ENCODE measurements at regions not wholly inside any gene's neighbourhood (a gene's known extent, or its start where the extent isn't known, plus 50 kb on each side); places are given as distances from the start of the nearest gene placed in this dataset.

- H3K27me3 ChIP-seq = no peaks in the 10 kb centered on the region
- H3K4me3 ChIP-seq = no peak overlapping the region
- H4K20me1 ChIP-seq (ENCODE audit: low read depth) = no peaks in the 10 kb centered on the region
- H3K4me2 ChIP-seq = no peak overlapping the region
- H3K4me3 Mint-ChIP-seq = no peak overlapping the region
- no peaks in the 10 kb centered on the region for H3F3A ChIP-seq (ENCODE audit: low read depth)
- TF ChIP-seq EZH2phosphoT487 (IDR thresholded peaks at IDR 0.05) = no peak
- TF ChIP-seq EZH2 (IDR thresholded peaks at IDR 0.05) = no peak
- TF ChIP-seq, protein P1, sequence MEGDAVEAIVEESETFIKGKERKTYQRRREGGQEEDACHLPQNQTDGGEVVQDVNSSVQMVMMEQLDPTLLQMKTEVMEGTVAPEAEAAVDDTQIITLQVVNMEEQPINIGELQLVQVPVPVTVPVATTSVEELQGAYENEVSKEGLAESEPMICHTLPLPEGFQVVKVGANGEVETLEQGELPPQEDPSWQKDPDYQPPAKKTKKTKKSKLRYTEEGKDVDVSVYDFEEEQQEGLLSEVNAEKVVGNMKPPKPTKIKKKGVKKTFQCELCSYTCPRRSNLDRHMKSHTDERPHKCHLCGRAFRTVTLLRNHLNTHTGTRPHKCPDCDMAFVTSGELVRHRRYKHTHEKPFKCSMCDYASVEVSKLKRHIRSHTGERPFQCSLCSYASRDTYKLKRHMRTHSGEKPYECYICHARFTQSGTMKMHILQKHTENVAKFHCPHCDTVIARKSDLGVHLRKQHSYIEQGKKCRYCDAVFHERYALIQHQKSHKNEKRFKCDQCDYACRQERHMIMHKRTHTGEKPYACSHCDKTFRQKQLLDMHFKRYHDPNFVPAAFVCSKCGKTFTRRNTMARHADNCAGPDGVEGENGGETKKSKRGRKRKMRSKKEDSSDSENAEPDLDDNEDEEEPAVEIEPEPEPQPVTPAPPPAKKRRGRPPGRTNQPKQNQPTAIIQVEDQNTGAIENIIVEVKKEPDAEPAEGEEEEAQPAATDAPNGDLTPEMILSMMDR (IDR thresholded peaks at IDR 0.05) = no peak
- no peak overlapping the region for H3K27ac Mint-ChIP-seq
- H3K36me3 Mint-ChIP-seq = no peaks in the 10 kb centered on the region
- H3K27ac ChIP-seq = no peak overlapping the region
- no peaks in the 10 kb centered on the region for H3K79me2 ChIP-seq (ENCODE audit: low read depth)
- peaks cover 12% of the 10 kb centered on the region for H3K27me3 Mint-ChIP-seq (ENCODE audit: insufficient read depth, low read depth)
- no peaks in the 10 kb centered on the region for H3K36me3 ChIP-seq
- peaks cover 14% of the 10 kb centered on the region for H3K4me1 Mint-ChIP-seq
- peaks cover 4% of the 10 kb centered on the region for H3K9me3 ChIP-seq (ENCODE audit: low read depth)
- H2AFZ ChIP-seq (replicated peaks) = no peak overlapping the region
- DNase-seq (ENCODE audit: low spot score) = no peak
- H3K9me3 Mint-ChIP-seq = peaks cover 16% of the 10 kb centered on the region
- H3K9ac ChIP-seq = no peak overlapping the region
- peaks cover 7% of the 10 kb centered on the region for H3K4me1 ChIP-seq
These were observed 520.8 kb downstream of the HS3ST4 start for GRCh38 chr16:26212599-26212998.

DNA sequence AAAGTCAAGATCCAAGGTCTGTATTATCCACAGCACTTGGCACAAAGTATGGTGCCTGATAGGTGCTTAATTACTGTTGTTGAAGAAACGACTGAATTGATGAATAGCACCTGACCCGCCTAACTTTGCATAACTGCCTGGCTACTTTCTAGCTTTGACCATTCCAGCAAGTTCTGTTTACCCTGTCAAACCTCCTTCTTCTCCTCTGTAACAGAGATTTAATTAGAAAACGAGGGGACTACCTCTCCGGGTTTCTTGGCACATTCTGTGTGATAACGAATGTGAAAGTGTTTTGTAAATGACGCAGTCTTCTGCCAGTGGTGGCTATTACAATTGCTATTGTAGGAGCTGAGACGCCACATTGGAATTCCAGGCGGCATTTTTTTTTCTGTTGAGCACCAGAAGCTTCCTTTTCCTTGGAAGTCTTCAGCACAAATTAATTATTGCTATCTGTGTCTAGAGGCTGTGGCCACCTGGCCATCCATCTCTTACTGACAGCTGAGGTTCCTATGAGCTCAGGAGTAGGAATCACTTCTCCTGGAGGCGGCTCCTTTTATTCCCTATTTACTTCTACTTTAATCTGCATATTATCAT, 522.9 kb downstream of the HS3ST4 start:
- H3K9me3 Mint-ChIP-seq = peaks cover 4% of the 10 kb centered on the region
- H3K4me1 Mint-ChIP-seq = peaks cover 23% of the 10 kb centered on the region
- H3K27me3 Mint-ChIP-seq (ENCODE audit: insufficient read depth, low read depth) = peaks cover 16% of the 10 kb centered on the region

DNA sequence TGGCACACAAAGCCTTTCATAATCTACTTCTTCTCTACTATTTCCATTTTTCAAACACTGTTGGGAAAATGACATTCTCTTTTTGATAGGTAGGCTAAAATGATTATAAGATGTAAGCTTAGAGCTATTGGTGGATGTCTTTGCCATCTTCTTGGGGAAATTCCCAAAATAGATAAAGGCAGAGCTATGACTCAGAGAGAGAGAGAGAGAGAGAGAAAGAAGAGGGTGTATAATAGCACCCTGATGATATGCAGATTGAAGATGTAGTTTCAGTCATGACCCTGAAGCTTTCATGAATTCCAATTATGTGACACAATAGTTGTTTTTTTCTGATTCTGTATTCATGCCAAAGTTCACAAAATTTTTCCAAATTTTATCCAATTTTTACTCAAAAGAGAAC, 529.1 kb downstream of the HS3ST4 start:
- H3K27me3 ChIP-seq = no peaks in the 10 kb centered on the region
- H3K4me1 ChIP-seq = no peaks in the 10 kb centered on the region
- no peaks in the 10 kb centered on the region for H3F3A ChIP-seq (ENCODE audit: low read depth)
- TF ChIP-seq EZH2phosphoT487 (IDR thresholded peaks at IDR 0.05) (no peak), EZH2 (IDR thresholded peaks at IDR 0.05) (no peak)
- TF ChIP-seq, protein P1 (IDR thresholded peaks at IDR 0.05) = no peak
- peaks cover 4% of the 10 kb centered on the region for H3K9me3 Mint-ChIP-seq
- H3K9me3 ChIP-seq (ENCODE audit: low read depth) = no peaks in the 10 kb centered on the region
- H3K4me1 Mint-ChIP-seq = peaks cover 23% of the 10 kb centered on the region
- no peaks in the 10 kb centered on the region for H4K20me1 ChIP-seq (ENCODE audit: low read depth)
- no peak overlapping the region for H3K4me3 ChIP-seq
- H3K27me3 Mint-ChIP-seq (ENCODE audit: insufficient read depth, low read depth) = peaks cover 8% of the 10 kb centered on the region
- no peak overlapping the region for H3K4me3 Mint-ChIP-seq
- H3K27ac ChIP-seq = no peak overlapping the region
- no peak overlapping the region for H3K27ac Mint-ChIP-seq
- no peak overlapping the region for H3K4me2 ChIP-seq
- no peak overlapping the region for H3K9ac ChIP-seq
- no peak for DNase-seq (ENCODE audit: low spot score)
- H2AFZ ChIP-seq (replicated peaks) = no peak overlapping the region
- no peaks in the 10 kb centered on the region for H3K79me2 ChIP-seq (ENCODE audit: low read depth)
- no peaks in the 10 kb centered on the region for H3K36me3 Mint-ChIP-seq
- no peaks in the 10 kb centered on the region for H3K36me3 ChIP-seq

More for the DNA sequence above, 522.9 kb downstream of the HS3ST4 start:
- no peak for DNase-seq (ENCODE audit: low spot score)
- H3K27ac ChIP-seq = no peak overlapping the region
- no peak overlapping the region for H3K9ac ChIP-seq
- H3K36me3 ChIP-seq = no peaks in the 10 kb centered on the region
- no peaks in the 10 kb centered on the region for H4K20me1 ChIP-seq (ENCODE audit: low read depth)
- H3K9me3 ChIP-seq (ENCODE audit: low read depth) = no peaks in the 10 kb centered on the region
- Mint-ChIP-seq H3K4me3 (no peak overlapping the region), H3K27ac (no peak overlapping the region), H3K36me3 (no peaks in the 10 kb centered on the region)
- H3K4me2 ChIP-seq = no peak overlapping the region
- no peaks in the 10 kb centered on the region for H3K27me3 ChIP-seq
- peaks cover 7% of the 10 kb centered on the region for H3K4me1 ChIP-seq
- no peaks in the 10 kb centered on the region for H3F3A ChIP-seq (ENCODE audit: low read depth)
- H3K4me3 ChIP-seq = no peak overlapping the region
- peak overlapping the region; percentile 4 for H2AFZ ChIP-seq (replicated peaks)
- TF ChIP-seq, protein P1 (IDR thresholded peaks at IDR 0.05) = no peak
- no peak for TF ChIP-seq EZH2 (IDR thresholded peaks at IDR 0.05)
- no peak for TF ChIP-seq EZH2phosphoT487 (IDR thresholded peaks at IDR 0.05)
- no peaks in the 10 kb centered on the region for H3K79me2 ChIP-seq (ENCODE audit: low read depth)
